Stomach (tissue), 8 donors: ENCODE measurements at regions not wholly inside any gene's neighbourhood (a gene's known extent, or its start where the extent isn't known, plus 50 kb on each side); places are given as distances from the start of the nearest gene placed in this dataset.

Source experiments
- DNase-seq, 2 donors: peaks; one replicate each; pipeline versions ENCODE4 v3.0.0 to v3.0.0-alpha.2; 2013 to 2019
- H3K27ac ChIP-seq, 5 donors: fragments of 200-600 bp in 4 of 5; sonication (generic) in 4 of 5; one replicate each; pipeline ENCODE4 v1.5.1; 2013 to 2019; ENCODE audit warnings: mild to moderate bottlenecking in 1 of 5, moderate library complexity in 1 of 5
- H3K27me3 ChIP-seq, 3 donors: fragments of 200-600 bp; sonication (generic); one replicate each; pipeline ENCODE4 v1.5.1; 2017 to 2019; ENCODE audit warnings: mixed run types in 1 of 3
- H3K36me3 ChIP-seq, 4 donors: fragments of 200-600 bp; sonication (generic); 1 replicate in 3 of 4; 2 replicates in 1 of 4; pipeline ENCODE4 v1.5.1; 2016 to 2019
- H3K4me1 ChIP-seq, 4 donors: fragments of 200-600 bp; sonication (generic); one replicate each; pipeline ENCODE4 v1.5.1; 2016 to 2019
- H3K4me3 ChIP-seq, 4 donors: fragments of 200-600 bp; sonication (generic) in 3 of 4; one replicate each; pipeline ENCODE4 v1.5.1; 2016 to 2019; ENCODE audit warnings: mild to moderate bottlenecking in 1 of 4
- H3K9me3 ChIP-seq, 4 donors: fragments of 200-600 bp; sonication (generic); one replicate each; pipeline ENCODE4 v1.5.1; 2016 to 2019
- CTCF ChIP-seq, 7 experiments: fragments of 450-650 bp in 4 of 7; fragments of 200-600 bp in 3 of 7; sonication (generic) in 3 of 7; IDR thresholded peaks; one replicate each; pipeline ENCODE4 v1.5.1; 2016 to 2019; ENCODE audit warnings: antibody characterized with exemption in 7 of 7, control low read depth in 2 of 7, mild to moderate bottlenecking in 1 of 7
- EP300 ChIP-seq: sonication (generic); formaldehyde crosslinking; IDR thresholded peaks from one replicate; pipeline ENCODE4 v1.6.1; 2017; ENCODE audit warnings: antibody characterized with exemption
- POLR2A ChIP-seq, 4 donors: fragments of 450-650 bp; IDR thresholded peaks; one replicate each; pipeline ENCODE4 v1.6.1; 2016; ENCODE audit warnings: antibody characterized with exemption in 4 of 4, control low read depth in 2 of 4, mild to moderate bottlenecking in 1 of 4, moderate library complexity in 1 of 4
- POLR2AphosphoS5 ChIP-seq, 3 donors: sonication (generic); formaldehyde crosslinking; IDR thresholded peaks; one replicate each; pipeline ENCODE4 v1.6.1; 2016; ENCODE audit warnings: antibody characterized with exemption in 3 of 3
- WGBS, 5 donors: extraction: QIAGEN DNeasy Blood & Tissue Kit in 3 of 5; methylation state at CpG; one replicate each; pipeline versions ENCODE4 v1.1.5 to v1.1.7; 2013 to 2018; 5-methylcytosine and 5-hydroxymethylcytosine counted together
- intact Hi-C: fragments of 100-400 bp; cut with DNase I; formaldehyde crosslinking; loops from one replicate; pipeline ENCODE4 v1.15.1; 2023; ENCODE audit warnings: low total_unique reads
- donor health status: healthy with polysubstance abuse.
- donor health status: Bipolar disorder and iron deficiency.
- donor health status: healthy.

GRCh38 chr7:130867039-130867438 is 133.0 kb upstream of the KLF14 start:
- WGBS, 5 donors, result 86 to 97% (median 95%) methylated on average over 2 of the region's 2 CpGs
- peaks cover 0 to 8% (median 0%) of the 10 kb centered on the region in 4 donors for H3K4me1 ChIP-seq
- TF ChIP-seq POLR2A (IDR thresholded peaks at IDR 0.05) (no peak), EP300 (no peak), CTCF (IDR thresholded peaks at IDR 0.05) (no peak), POLR2AphosphoS5 (IDR thresholded peaks at IDR 0.05) (no peak)
- H3K4me3 ChIP-seq, result no peak overlapping the region
- H3K36me3 ChIP-seq, result peaks cover 13 to 98% (median 97%) of the 10 kb centered on the region in 4 donors
- H3K27ac ChIP-seq, result no peak overlapping the region
- no peaks in the 10 kb centered on the region for H3K9me3 ChIP-seq
- DNase-seq, result no peak
- intact Hi-C loops, result no loop called here
- H3K27me3 ChIP-seq, result no peaks in the 10 kb centered on the region

DNA sequence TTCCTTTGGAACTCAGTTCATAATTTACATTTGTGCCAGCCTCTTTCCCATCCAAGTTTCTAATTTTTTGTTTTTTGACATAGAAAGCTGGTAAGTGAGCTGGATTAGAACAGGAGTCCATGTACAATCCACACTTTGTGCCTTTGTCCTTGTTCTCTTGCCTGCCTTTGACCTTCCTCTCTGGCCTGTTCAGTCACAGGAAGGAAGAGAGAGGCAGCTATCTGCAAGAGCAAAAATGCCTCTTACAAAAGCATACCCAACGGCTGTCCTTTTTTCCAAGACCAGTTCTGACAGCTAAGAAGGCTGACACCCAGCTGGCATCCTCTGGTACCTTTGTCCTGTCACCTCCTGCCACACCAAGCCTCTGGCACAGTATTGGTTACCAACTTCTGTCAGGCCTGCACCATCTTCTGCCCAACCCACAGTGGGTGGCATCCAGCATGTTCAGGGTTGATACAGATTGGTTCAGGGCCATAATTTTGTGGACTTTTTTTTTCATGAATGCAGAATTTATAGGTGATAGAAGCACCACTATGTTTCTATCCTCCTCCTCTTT is 133.7 kb upstream of the KLF14 start:
- intact Hi-C loops, result no loop called here
- no peak for DNase-seq
- H3K36me3 ChIP-seq, result peaks cover 13 to 98% (median 97%) of the 10 kb centered on the region in 4 donors
- H3K4me3 ChIP-seq, result no peak overlapping the region
- H3K27ac ChIP-seq, result no peak overlapping the region
- no peaks in the 10 kb centered on the region for H3K9me3 ChIP-seq
- no peaks in the 10 kb centered on the region for H3K27me3 ChIP-seq
- 50 to 88% (median 75%) methylated on average over 1 of the region's 1 CpG for WGBS, 5 donors
- peaks cover 0 to 8% (median 0%) of the 10 kb centered on the region in 4 donors for H3K4me1 ChIP-seq
- TF ChIP-seq POLR2A (IDR thresholded peaks at IDR 0.05), result no peak
- no peak for TF ChIP-seq EP300
- no peak for TF ChIP-seq POLR2AphosphoS5 (IDR thresholded peaks at IDR 0.05)
- no peak for TF ChIP-seq CTCF (IDR thresholded peaks at IDR 0.05)

DNA sequence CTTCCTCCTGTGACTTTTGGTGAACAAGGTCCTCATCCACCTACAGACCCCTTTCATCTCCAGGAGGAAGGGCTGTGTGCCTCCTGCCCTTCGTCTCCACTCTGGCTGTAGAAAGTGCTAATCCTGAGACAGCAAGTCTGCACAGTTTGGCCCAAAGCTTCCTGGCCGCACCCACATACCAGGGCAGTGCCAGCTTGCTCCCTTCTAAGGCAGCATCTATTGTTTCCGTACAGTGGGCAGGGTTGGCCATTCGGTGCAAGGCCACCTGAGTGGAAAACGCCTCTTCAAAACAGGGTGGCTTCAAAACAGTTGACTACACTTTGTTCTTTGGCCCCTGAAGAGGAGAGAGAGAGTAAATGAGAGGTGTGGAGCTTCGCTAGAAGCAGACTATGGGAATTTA is 134.1 kb upstream of the KLF14 start:
- Histone ChIP-seq H3K36me3 (peaks cover 13 to 98% (median 97%) of the 10 kb centered on the region in 4 donors), H3K4me3 (no peak overlapping the region), H3K4me1 (peaks cover 0 to 8% (median 0%) of the 10 kb centered on the region in 4 donors), H3K9me3 (no peaks in the 10 kb centered on the region), H3K27me3 (no peaks in the 10 kb centered on the region), H3K27ac (peak overlapping the region in 1 of 5 donors; percentile 3)
- TF ChIP-seq POLR2AphosphoS5 (IDR thresholded peaks at IDR 0.05), result peak in 1 of 3 donors; percentile 2
- TF ChIP-seq EP300, result no peak
- no peak for TF ChIP-seq POLR2A (IDR thresholded peaks at IDR 0.05)
- TF ChIP-seq CTCF (IDR thresholded peaks at IDR 0.05), result no peak
- intact Hi-C loops, result no loop called here
- DNase-seq, result no peak
- WGBS, 5 donors, result 49 to 74% (median 63%) methylated on average over 6 of the region's 6 CpGs

GRCh38 chr7:130869918-130870317 is 135.9 kb upstream of the KLF14 start:
- WGBS, 5 donors, result 84 to 95% (median 91%) methylated on average over 3 of the region's 3 CpGs
- peaks cover under 1 to 13% (median 10%) of the 10 kb centered on the region in 4 donors for H3K4me1 ChIP-seq
- no peak for TF ChIP-seq POLR2A (IDR thresholded peaks at IDR 0.05)
- no peak for TF ChIP-seq CTCF (IDR thresholded peaks at IDR 0.05)
- TF ChIP-seq EP300, result no peak
- no peak for TF ChIP-seq POLR2AphosphoS5 (IDR thresholded peaks at IDR 0.05)
- no peaks in the 10 kb centered on the region for H3K9me3 ChIP-seq
- peaks cover 18 to 96% (median 94%) of the 10 kb centered on the region in 4 donors for H3K36me3 ChIP-seq
- intact Hi-C loops, result no loop called here
- no peak for DNase-seq
- no peak overlapping the region for H3K27ac ChIP-seq
- H3K4me3 ChIP-seq, result no peak overlapping the region
- no peaks in the 10 kb centered on the region for H3K27me3 ChIP-seq
